Gastroesophageal sphincter (tissue), 3 donors: ENCODE measurements at regions not wholly inside any gene's neighbourhood (a gene's known extent, or its start where the extent isn't known, plus 50 kb on each side); places are given as distances from the start of the nearest gene placed in this dataset.

Experiments
- CTCF ChIP-seq, 4 experiments: fragments of 200-600 bp in 2 of 4; fragments of 450-650 bp in 2 of 4; sonication (generic) in 1 of 4; IDR thresholded peaks; one replicate each; pipeline ENCODE4 v1.5.1; 2017 to 2019; ENCODE audit warnings: antibody characterized with exemption in 4 of 4, mild to moderate bottlenecking in 2 of 4, moderate library complexity in 2 of 4
- POLR2AphosphoS5 ChIP-seq: sonication (generic); formaldehyde crosslinking; IDR thresholded peaks from one replicate; pipeline ENCODE4 v1.6.1; 2017; ENCODE audit warnings: antibody characterized with exemption

- TF ChIP-seq CTCF (IDR thresholded peaks at IDR 0.05) = no peak
- no peak for TF ChIP-seq POLR2AphosphoS5
Measured at GRCh38 chr5:27172693-27173092, 134.3 kb upstream of the CDH9 start.
